Ovary (tissue), 1 donor: ENCODE measurements at regions not wholly inside any gene's neighbourhood (a gene's known extent, or its start where the extent isn't known, plus 50 kb on each side); places are given as distances from the start of the nearest gene placed in this dataset.

Experiments used
- EP300 ChIP-seq: sonication (generic); formaldehyde crosslinking; IDR thresholded peaks from one replicate; pipeline ENCODE4 v1.6.1; 2017; ENCODE audit warnings: antibody characterized with exemption
- POLR2A ChIP-seq: fragments of 450-650 bp; IDR thresholded peaks from one replicate; pipeline ENCODE4 v1.6.1; 2017; ENCODE audit warnings: antibody characterized with exemption, mild to moderate bottlenecking, moderate library complexity

- TF ChIP-seq POLR2A, result no peak
- TF ChIP-seq EP300, result no peak
These were observed 188.2 kb downstream of the SH2D1A start for GRCh38 chrX:124534536-124534935.
